ENCODE measurements at regions not wholly inside any gene's neighbourhood (a gene's known extent, or its start where the extent isn't known, plus 50 kb on each side); places are given as distances from the start of the nearest gene placed in this dataset.

DNA sequence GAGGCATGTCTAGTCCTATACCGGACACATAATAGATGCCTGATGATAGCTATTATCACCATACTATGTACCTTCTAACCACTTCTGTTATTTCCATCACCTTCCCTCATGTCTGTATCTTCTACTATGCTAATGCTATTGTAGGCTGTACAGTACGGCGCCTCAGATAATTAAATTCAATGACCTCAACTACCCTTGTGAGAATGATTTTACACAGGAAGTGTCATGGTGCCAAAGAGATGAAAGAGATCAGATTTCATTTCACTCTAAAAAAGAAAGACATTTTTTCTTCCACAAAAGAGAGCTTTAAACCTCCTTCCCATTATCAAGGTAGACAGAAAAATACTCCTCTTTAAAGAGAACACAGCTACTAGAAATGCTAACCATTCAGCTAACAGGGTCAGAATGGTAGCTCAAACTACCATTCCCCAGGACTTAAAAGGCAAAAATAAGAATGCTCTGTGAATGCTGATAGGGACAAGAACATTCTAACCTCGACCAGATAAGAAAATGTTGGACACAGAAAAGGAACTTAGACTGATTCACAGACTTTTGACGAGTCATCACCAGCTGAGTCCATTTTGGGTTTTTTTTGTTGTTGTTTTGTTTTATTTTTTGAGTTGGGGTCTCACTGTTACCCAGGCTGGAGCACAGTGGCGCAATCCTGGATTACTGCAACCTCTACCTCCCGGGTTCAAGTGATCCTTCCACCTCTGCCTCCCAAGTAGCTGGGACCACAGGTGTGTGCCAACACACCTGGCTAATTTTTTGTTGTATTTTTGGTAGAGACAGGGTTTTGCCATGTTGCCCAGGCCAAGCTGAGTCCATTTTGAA, 99.2 kb upstream of the RAPGEF2 start:
- Histone ChIP-seq H3K27ac (ENCODE audit: low read depth, low read length) (no peak overlapping the region), H3K4me1 (ENCODE audit: control insufficient read depth, insufficient read depth, low read length) (peaks cover 15% of the 10 kb centered on the region), H3K4me3 (ENCODE audit: low read depth, low read length) (no peak overlapping the region), H3K27me3 (ENCODE audit: control insufficient read depth, insufficient read depth, low read length) (peaks cover 15% of the 10 kb centered on the region), H3K36me3 (ENCODE audit: control insufficient read depth, insufficient read depth, low read length) (no peaks in the 10 kb centered on the region), H3K9me3 (ENCODE audit: control insufficient read depth, insufficient read depth, low read length) (no peaks in the 10 kb centered on the region), H3K9ac (ENCODE audit: low read depth, low read length) (no peak overlapping the region)

DNA sequence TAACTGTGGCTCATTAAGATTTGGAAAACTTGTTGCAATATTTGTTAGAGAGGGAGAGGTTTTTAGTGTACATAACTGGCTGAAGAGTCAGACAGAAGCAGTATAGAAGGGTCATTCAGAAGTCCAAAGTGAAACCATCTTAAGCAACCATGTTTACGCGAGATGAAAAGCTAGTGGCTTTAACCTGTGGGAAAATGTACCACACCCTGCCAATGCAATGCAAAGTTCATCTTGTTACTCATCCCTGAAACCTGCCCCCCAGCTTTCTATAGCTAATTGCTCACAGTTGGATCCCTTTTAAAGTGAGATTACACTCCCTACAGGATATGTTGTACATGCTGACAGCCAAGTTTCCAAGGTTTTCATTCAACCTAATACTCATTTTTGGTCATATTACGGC, 96.7 kb upstream of the RAPGEF2 start:
- no peaks in the 10 kb centered on the region for H3K9me3 ChIP-seq (ENCODE audit: control insufficient read depth, insufficient read depth, low read length)
- no peaks in the 10 kb centered on the region for H3K36me3 ChIP-seq (ENCODE audit: control insufficient read depth, insufficient read depth, low read length)
- H3K27ac ChIP-seq (ENCODE audit: low read depth, low read length): peak overlapping the region; percentile 18
- peaks cover 15% of the 10 kb centered on the region for H3K27me3 ChIP-seq (ENCODE audit: control insufficient read depth, insufficient read depth, low read length)
- no peak overlapping the region for H3K9ac ChIP-seq (ENCODE audit: low read depth, low read length)
- H3K4me3 ChIP-seq (ENCODE audit: low read depth, low read length): no peak overlapping the region
- H3K4me1 ChIP-seq (ENCODE audit: control insufficient read depth, insufficient read depth, low read length): peaks cover 15% of the 10 kb centered on the region

GRCh38 chr4:159008671-159009070, 94.2 kb upstream of the RAPGEF2 start:
- Histone ChIP-seq H3K36me3 (ENCODE audit: control insufficient read depth, insufficient read depth, low read length) (no peaks in the 10 kb centered on the region), H3K9me3 (ENCODE audit: control insufficient read depth, insufficient read depth, low read length) (no peaks in the 10 kb centered on the region), H3K27ac (ENCODE audit: low read depth, low read length) (no peak overlapping the region), H3K9ac (ENCODE audit: low read depth, low read length) (no peak overlapping the region), H3K27me3 (ENCODE audit: control insufficient read depth, insufficient read depth, low read length) (peaks cover 15% of the 10 kb centered on the region), H3K4me3 (ENCODE audit: low read depth, low read length) (no peak overlapping the region), H3K4me1 (ENCODE audit: control insufficient read depth, insufficient read depth, low read length) (peaks cover 15% of the 10 kb centered on the region)

- no peaks in the 10 kb centered on the region for H3K36me3 ChIP-seq (ENCODE audit: control insufficient read depth, insufficient read depth, low read length)
- peaks cover 13% of the 10 kb centered on the region for H3K4me1 ChIP-seq (ENCODE audit: control insufficient read depth, insufficient read depth, low read length)
- no peaks in the 10 kb centered on the region for H3K9me3 ChIP-seq (ENCODE audit: control insufficient read depth, insufficient read depth, low read length)
- no peak overlapping the region for H3K9ac ChIP-seq (ENCODE audit: low read depth, low read length)
- H3K4me3 ChIP-seq (ENCODE audit: low read depth, low read length): no peak overlapping the region
- H3K27me3 ChIP-seq (ENCODE audit: control insufficient read depth, insufficient read depth, low read length): peaks cover 15% of the 10 kb centered on the region
- H3K27ac ChIP-seq (ENCODE audit: low read depth, low read length): no peak overlapping the region
Observed at GRCh38 chr4:159009521-159009920, 93.4 kb upstream of the RAPGEF2 start.

- Histone ChIP-seq H3K9me3 (ENCODE audit: control insufficient read depth, insufficient read depth, low read length) (no peaks in the 10 kb centered on the region), H3K27ac (ENCODE audit: low read depth, low read length) (no peak overlapping the region), H3K4me1 (ENCODE audit: control insufficient read depth, insufficient read depth, low read length) (peaks cover 19% of the 10 kb centered on the region), H3K27me3 (ENCODE audit: control insufficient read depth, insufficient read depth, low read length) (peaks cover 15% of the 10 kb centered on the region), H3K4me3 (ENCODE audit: low read depth, low read length) (no peak overlapping the region), H3K9ac (ENCODE audit: low read depth, low read length) (no peak overlapping the region), H3K36me3 (ENCODE audit: control insufficient read depth, insufficient read depth, low read length) (no peaks in the 10 kb centered on the region)
Observed at GRCh38 chr4:159010100-159010499, 92.8 kb upstream of the RAPGEF2 start.

DNA sequence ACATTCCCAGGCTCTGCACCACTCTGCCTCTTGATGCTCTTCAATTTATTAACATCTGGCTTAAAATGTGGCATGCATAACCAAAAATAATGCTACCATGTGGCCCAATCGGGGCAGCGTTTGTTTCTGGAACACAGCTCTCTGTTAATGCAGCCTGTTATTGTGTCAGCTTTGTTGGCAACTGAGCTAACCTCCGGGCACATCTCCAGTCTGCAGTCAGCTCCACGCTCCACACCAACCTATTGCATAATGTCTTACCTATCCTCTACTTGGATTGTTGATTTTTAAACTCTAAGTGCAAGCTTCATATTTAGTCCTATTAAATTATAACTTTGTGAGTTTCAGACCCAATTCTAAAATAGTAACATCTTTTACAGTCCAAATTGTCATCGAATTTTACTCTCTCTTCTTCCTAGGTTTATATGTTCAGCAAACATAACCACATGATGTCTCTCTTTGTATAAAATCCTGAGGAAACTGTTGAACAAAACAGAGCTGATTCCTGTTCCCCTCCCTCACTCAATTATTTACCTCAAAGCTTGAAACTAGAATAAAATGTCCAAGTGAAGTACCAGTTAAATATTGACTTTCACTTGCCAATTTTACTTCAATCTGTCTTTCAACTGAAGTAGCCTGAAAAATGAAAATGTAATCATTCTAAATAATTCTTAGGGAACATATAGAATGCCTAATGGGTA, 92.2 kb upstream of the RAPGEF2 start:
- H3K9me3 ChIP-seq (ENCODE audit: control insufficient read depth, insufficient read depth, low read length): no peaks in the 10 kb centered on the region
- no peaks in the 10 kb centered on the region for H3K36me3 ChIP-seq (ENCODE audit: control insufficient read depth, insufficient read depth, low read length)
- H3K27ac ChIP-seq (ENCODE audit: low read depth, low read length): no peak overlapping the region
- peaks cover 25% of the 10 kb centered on the region for H3K4me1 ChIP-seq (ENCODE audit: control insufficient read depth, insufficient read depth, low read length)
- no peak overlapping the region for H3K4me3 ChIP-seq (ENCODE audit: low read depth, low read length)
- no peak overlapping the region for H3K9ac ChIP-seq (ENCODE audit: low read depth, low read length)
- H3K27me3 ChIP-seq (ENCODE audit: control insufficient read depth, insufficient read depth, low read length): peaks cover 15% of the 10 kb centered on the region

DNA sequence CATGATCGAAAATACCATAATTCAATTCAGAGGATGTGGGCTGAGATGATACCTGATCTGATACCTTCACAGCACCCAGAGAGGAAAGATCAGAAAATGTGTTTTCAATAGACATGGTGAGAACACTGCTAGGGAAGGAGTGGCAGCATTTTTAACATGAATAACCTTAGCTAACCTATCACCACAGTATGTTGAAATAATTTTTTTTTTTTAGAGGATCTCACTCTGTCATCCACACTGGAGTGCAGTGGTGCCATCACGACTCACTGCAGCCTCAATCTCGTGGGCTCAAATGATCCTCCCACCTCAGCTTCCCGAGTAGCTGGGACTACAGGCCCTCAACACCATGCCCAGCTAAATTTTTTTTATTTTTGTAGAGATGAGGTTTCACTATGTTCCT, 90.5 kb upstream of the RAPGEF2 start:
- H3K9me3 ChIP-seq (ENCODE audit: control insufficient read depth, insufficient read depth, low read length): no peaks in the 10 kb centered on the region
- no peak overlapping the region for H3K27ac ChIP-seq (ENCODE audit: low read depth, low read length)
- H3K4me1 ChIP-seq (ENCODE audit: control insufficient read depth, insufficient read depth, low read length): peaks cover 27% of the 10 kb centered on the region
- no peaks in the 10 kb centered on the region for H3K36me3 ChIP-seq (ENCODE audit: control insufficient read depth, insufficient read depth, low read length)
- H3K4me3 ChIP-seq (ENCODE audit: low read depth, low read length): no peak overlapping the region
- H3K9ac ChIP-seq (ENCODE audit: low read depth, low read length): no peak overlapping the region
- H3K27me3 ChIP-seq (ENCODE audit: control insufficient read depth, insufficient read depth, low read length): peaks cover 4% of the 10 kb centered on the region

- Histone ChIP-seq H3K4me1 (ENCODE audit: control insufficient read depth, insufficient read depth, low read length) (peaks cover 27% of the 10 kb centered on the region), H3K9me3 (ENCODE audit: control insufficient read depth, insufficient read depth, low read length) (no peaks in the 10 kb centered on the region), H3K27me3 (ENCODE audit: control insufficient read depth, insufficient read depth, low read length) (no peaks in the 10 kb centered on the region; the same call in 1 of the 2 replicates), H3K36me3 (ENCODE audit: control insufficient read depth, insufficient read depth, low read length) (no peaks in the 10 kb centered on the region), H3K27ac (ENCODE audit: low read depth, low read length) (no peak overlapping the region), H3K4me3 (ENCODE audit: low read depth, low read length) (no peak overlapping the region), H3K9ac (ENCODE audit: low read depth, low read length) (no peak overlapping the region)
Observed at GRCh38 chr4:159013692-159014091, 89.2 kb upstream of the RAPGEF2 start.

GRCh38 chr4:159014859-159015258, 88.0 kb upstream of the RAPGEF2 start:
- Histone ChIP-seq H3K4me1 (ENCODE audit: control insufficient read depth, insufficient read depth, low read length) (peaks cover 27% of the 10 kb centered on the region), H3K36me3 (ENCODE audit: control insufficient read depth, insufficient read depth, low read length) (no peaks in the 10 kb centered on the region), H3K27ac (ENCODE audit: low read depth, low read length) (no peak overlapping the region), H3K27me3 (ENCODE audit: control insufficient read depth, insufficient read depth, low read length) (no peaks in the 10 kb centered on the region; the same call in 1 of the 2 replicates), H3K9me3 (ENCODE audit: control insufficient read depth, insufficient read depth, low read length) (no peaks in the 10 kb centered on the region), H3K4me3 (ENCODE audit: low read depth, low read length) (no peak overlapping the region), H3K9ac (ENCODE audit: low read depth, low read length) (no peak overlapping the region)

- Histone ChIP-seq H3K9me3 (ENCODE audit: control insufficient read depth, insufficient read depth, low read length) (no peaks in the 10 kb centered on the region), H3K27ac (ENCODE audit: low read depth, low read length) (no peak overlapping the region), H3K27me3 (ENCODE audit: control insufficient read depth, insufficient read depth, low read length) (no peaks in the 10 kb centered on the region; the same call in 1 of the 2 replicates), H3K4me1 (ENCODE audit: control insufficient read depth, insufficient read depth, low read length) (peaks cover 27% of the 10 kb centered on the region), H3K4me3 (ENCODE audit: low read depth, low read length) (no peak overlapping the region), H3K36me3 (ENCODE audit: control insufficient read depth, insufficient read depth, low read length) (no peaks in the 10 kb centered on the region), H3K9ac (ENCODE audit: low read depth, low read length) (no peak overlapping the region)
Observed at GRCh38 chr4:159015841-159016240, 87.0 kb upstream of the RAPGEF2 start.

DNA sequence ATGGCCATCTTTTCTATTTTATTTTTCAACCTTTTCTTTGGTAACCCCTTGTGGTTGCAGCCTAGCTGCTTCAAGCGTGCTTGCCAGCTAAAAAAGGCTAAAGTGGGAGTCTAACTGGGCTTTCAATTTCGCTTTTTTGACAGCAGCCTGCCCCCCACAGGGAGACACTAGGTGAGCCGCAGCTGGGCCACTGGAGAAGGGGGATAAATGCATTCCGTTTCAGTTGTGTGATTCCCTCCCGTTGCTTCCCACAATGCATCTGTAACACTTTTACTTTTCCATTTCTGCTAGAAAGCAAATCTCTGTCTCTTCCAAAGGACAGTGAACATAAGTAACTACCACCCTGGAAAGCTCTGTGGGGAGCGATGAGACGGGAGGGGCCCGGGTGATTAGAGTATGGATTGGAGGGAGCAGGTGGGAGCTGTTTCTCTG, 86.3 kb upstream of the RAPGEF2 start:
- Histone ChIP-seq H3K27me3 (ENCODE audit: control insufficient read depth, insufficient read depth, low read length) (no peaks in the 10 kb centered on the region; the same call in 1 of the 2 replicates), H3K4me3 (ENCODE audit: low read depth, low read length) (no peak overlapping the region), H3K36me3 (ENCODE audit: control insufficient read depth, insufficient read depth, low read length) (no peaks in the 10 kb centered on the region), H3K9me3 (ENCODE audit: control insufficient read depth, insufficient read depth, low read length) (no peaks in the 10 kb centered on the region), H3K4me1 (ENCODE audit: control insufficient read depth, insufficient read depth, low read length) (peaks cover 35% of the 10 kb centered on the region), H3K27ac (ENCODE audit: low read depth, low read length) (no peak overlapping the region), H3K9ac (ENCODE audit: low read depth, low read length) (no peak overlapping the region)
